ACC112 (cell line): ENCODE measurements at regions not wholly inside any gene's neighbourhood (a gene's known extent, or its start where the extent isn't known, plus 50 kb on each side); places are given as distances from the start of the nearest gene placed in this dataset.
A peak's percentile ranks its signal among the peaks of the same experiment; 100 is the strongest.
"Not testable (repeated sequence)": the region's sequence is repeated elsewhere in the genome, so short reads cannot be mapped to it uniquely, and the experiment has no call there.

Experiments used
- H2AFZ ChIP-seq: fragments of 200-600 bp; sonication (generic); one replicate; pipeline ENCODE4 v1.6.0; 2017; ENCODE audit warnings: antibody characterized with exemption, low read length; ENCODE audit not compliant: unreplicated experiment
- H3K27ac ChIP-seq: fragments of 200-600 bp; sonication (generic); 2 replicates; pipeline ENCODE4 v1.5.1; 2014; ENCODE audit warnings: low read depth, mild to moderate bottlenecking, antibody characterized with exemption, low read length, moderate library complexity
- H3K27me3 ChIP-seq: fragments of 200-600 bp; sonication (generic); 2 replicates; pipeline ENCODE4 v1.6.1; 2014; ENCODE audit warnings: mild to moderate bottlenecking, antibody characterized with exemption, low read length, moderate library complexity, mixed read lengths; ENCODE audit not compliant: insufficient read depth
- H3K36me3 ChIP-seq: fragments of 200-600 bp; sonication (generic); 2 replicates; pipeline ENCODE4 v1.6.1; 2016; ENCODE audit warnings: mild to moderate bottlenecking, antibody characterized with exemption, low read length, moderate library complexity, mixed read lengths; ENCODE audit not compliant: insufficient read depth
- H3K4me1 ChIP-seq: fragments of 200-600 bp; sonication (generic); one replicate; pipeline ENCODE4 v1.6.1; 2016; ENCODE audit warnings: low read length, mixed read lengths; ENCODE audit not compliant: insufficient read depth, unreplicated experiment, control insufficient read depth
- H3K4me3 ChIP-seq: fragments of 200-600 bp; sonication (generic); 2 replicates; pipeline ENCODE4 v1.5.1; 2014; ENCODE audit warnings: mild to moderate bottlenecking, low read depth, low read length
- H3K79me2 ChIP-seq: fragments of 200-600 bp; sonication (generic); one replicate; pipeline ENCODE4 v1.6.0; 2016; ENCODE audit warnings: low read length; ENCODE audit not compliant: control insufficient read depth, unreplicated experiment, insufficient read depth

GRCh38 chr1:220962031-220962751 lies 82.9 kb downstream of the HLX start:
- H3K27me3 ChIP-seq = no peaks in the 10 kb centered on the region
- no peaks in the 10 kb centered on the region for H3K36me3 ChIP-seq
- no peaks in the 10 kb centered on the region for H3K79me2 ChIP-seq
- H3K4me1 ChIP-seq = peaks cover 34% of the 10 kb centered on the region
- H3K27ac ChIP-seq = peak overlapping the region; percentile 94
- peak overlapping the region; percentile 28 for H2AFZ ChIP-seq
- H3K4me3 ChIP-seq = no peak overlapping the region; the same call in 1 of the 2 replicates

- Histone ChIP-seq H3K4me3 (no peak overlapping the region), H3K27ac (no peak overlapping the region), H3K4me1 (peaks cover 18% of the 10 kb centered on the region), H3K27me3 (no peaks in the 10 kb centered on the region), H3K36me3 (no peaks in the 10 kb centered on the region), H2AFZ (no peak overlapping the region), H3K79me2 (no peaks in the 10 kb centered on the region)
Measured at GRCh38 chr1:220966041-220966440, 86.8 kb downstream of the HLX start.

GRCh38 chr1:220966473-220966872 lies 87.2 kb downstream of the HLX start:
- Histone ChIP-seq H2AFZ (no peak overlapping the region), H3K27me3 (no peaks in the 10 kb centered on the region), H3K4me1 (peaks cover 14% of the 10 kb centered on the region), H3K4me3 (no peak overlapping the region), H3K27ac (no peak overlapping the region), H3K79me2 (no peaks in the 10 kb centered on the region), H3K36me3 (no peaks in the 10 kb centered on the region)

GRCh38 chr1:220966881-220967611 lies 87.8 kb downstream of the HLX start:
- Histone ChIP-seq H3K4me3 (no peak overlapping the region), H2AFZ (no peak overlapping the region), H3K27ac (no peak overlapping the region), H3K36me3 (no peaks in the 10 kb centered on the region), H3K79me2 (no peaks in the 10 kb centered on the region), H3K4me1 (peaks cover 8% of the 10 kb centered on the region), H3K27me3 (no peaks in the 10 kb centered on the region)

- no peaks in the 10 kb centered on the region for H3K79me2 ChIP-seq
- no peak overlapping the region for H3K27ac ChIP-seq
- H3K4me1 ChIP-seq = peaks cover under 1% of the 10 kb centered on the region
- no peaks in the 10 kb centered on the region for H3K27me3 ChIP-seq
- no peak overlapping the region for H2AFZ ChIP-seq
- no peaks in the 10 kb centered on the region for H3K36me3 ChIP-seq
- H3K4me3 ChIP-seq = no peak overlapping the region
Measured at GRCh38 chr1:220967911-220968310, 88.7 kb downstream of the HLX start.

- not testable (repeated sequence) for H3K36me3 ChIP-seq, H3K4me3 ChIP-seq, H3K79me2 ChIP-seq, H2AFZ ChIP-seq, H3K27ac ChIP-seq, H3K27me3 ChIP-seq, H3K4me1 ChIP-seq
Measured at GRCh38 chr1:220969281-220969680, 90.0 kb downstream of the HLX start.

GRCh38 chr1:220970311-220970710 lies 91.1 kb downstream of the HLX start:
- Histone ChIP-seq H3K27me3 (no peaks in the 10 kb centered on the region), H2AFZ (no peak overlapping the region), H3K36me3 (no peaks in the 10 kb centered on the region)

GRCh38 chr1:220971221-220971620 lies 92.0 kb downstream of the HLX start:
- Histone ChIP-seq H3K27ac (no peak overlapping the region), H3K36me3 (no peaks in the 10 kb centered on the region), H2AFZ (no peak overlapping the region), H3K4me1 (no peaks in the 10 kb centered on the region), H3K27me3 (no peaks in the 10 kb centered on the region), H3K4me3 (no peak overlapping the region), H3K79me2 (no peaks in the 10 kb centered on the region)

More at GRCh38 chr1:220970311-220970710, 91.1 kb downstream of the HLX start:
- no peak overlapping the region for H3K4me3 ChIP-seq
- H3K27ac ChIP-seq = no peak overlapping the region
- H3K79me2 ChIP-seq = no peaks in the 10 kb centered on the region
- no peaks in the 10 kb centered on the region for H3K4me1 ChIP-seq

GRCh38 chr1:220974431-220974830 lies 95.2 kb downstream of the HLX start:
- H3K27me3 ChIP-seq = no peaks in the 10 kb centered on the region
- no peak overlapping the region for H2AFZ ChIP-seq
- no peaks in the 10 kb centered on the region for H3K36me3 ChIP-seq
- no peaks in the 10 kb centered on the region for H3K79me2 ChIP-seq
- no peak overlapping the region for H3K27ac ChIP-seq
- no peak overlapping the region for H3K4me3 ChIP-seq
- no peaks in the 10 kb centered on the region for H3K4me1 ChIP-seq

GRCh38 chr1:220976390-220976789 lies 97.1 kb downstream of the HLX start:
- Histone ChIP-seq H3K4me1 (no peaks in the 10 kb centered on the region), H3K4me3 (no peak overlapping the region), H3K27me3 (no peaks in the 10 kb centered on the region), H2AFZ (no peak overlapping the region), H3K27ac (no peak overlapping the region), H3K79me2 (no peaks in the 10 kb centered on the region), H3K36me3 (no peaks in the 10 kb centered on the region)

- no peak overlapping the region for H2AFZ ChIP-seq
- no peaks in the 10 kb centered on the region for H3K79me2 ChIP-seq
- no peak overlapping the region for H3K27ac ChIP-seq
- no peaks in the 10 kb centered on the region for H3K4me1 ChIP-seq
- H3K27me3 ChIP-seq = no peaks in the 10 kb centered on the region
- H3K36me3 ChIP-seq = no peaks in the 10 kb centered on the region
- no peak overlapping the region for H3K4me3 ChIP-seq
Measured at GRCh38 chr1:220979371-220979770, 100.1 kb downstream of the HLX start.
